Tibial nerve (tissue), 4 donors: ENCODE measurements at regions not wholly inside any gene's neighbourhood (a gene's known extent, or its start where the extent isn't known, plus 50 kb on each side); places are given as distances from the start of the nearest gene placed in this dataset.

Experiments
- DNase-seq, 2 donors: peaks; one replicate each; pipeline ENCODE4 v3.0.0-alpha.2; 2019; ENCODE audit warnings: low spot score in 2 of 2
- H3K27ac ChIP-seq, 4 donors: fragments of 200-600 bp; sonication (generic) in 3 of 4; one replicate each; pipeline ENCODE4 v1.5.1; 2017 to 2019; ENCODE audit warnings: mild to moderate bottlenecking in 1 of 4
- H3K27me3 ChIP-seq, 2 donors: fragments of 200-600 bp; sonication (generic) in 1 of 2; one replicate each; pipeline versions ENCODE4 v1.5.1 to v1.6.0; 2017 to 2019
- H3K36me3 ChIP-seq, 3 donors: fragments of 200-600 bp; sonication (generic); one replicate each; pipeline ENCODE4 v1.5.1; 2018 to 2019
- H3K4me1 ChIP-seq, 4 donors: fragments of 200-600 bp; sonication (generic) in 3 of 4; one replicate each; pipeline ENCODE4 v1.5.1; 2017 to 2019
- H3K4me3 ChIP-seq, 4 donors: fragments of 200-600 bp; sonication (generic) in 3 of 4; one replicate each; pipeline ENCODE4 v1.5.1; 2017 to 2019; ENCODE audit warnings: mild to moderate bottlenecking in 1 of 4, moderate library complexity in 1 of 4
- H3K9me3 ChIP-seq, 4 donors: fragments of 200-600 bp; sonication (generic) in 3 of 4; one replicate each; pipeline ENCODE4 v1.5.1; 2017 to 2019
- EP300 ChIP-seq, 2 donors: sonication (generic); formaldehyde crosslinking; IDR thresholded peaks; one replicate each; pipeline ENCODE4 v1.6.1; 2017; ENCODE audit warnings: antibody characterized with exemption in 2 of 2, mild to moderate bottlenecking in 1 of 2
- POLR2A ChIP-seq, 2 donors: fragments of 450-650 bp; IDR thresholded peaks; one replicate each; pipeline ENCODE4 v1.6.1; 2017; ENCODE audit warnings: antibody characterized with exemption in 2 of 2, mild to moderate bottlenecking in 2 of 2, moderate library complexity in 2 of 2
- WGBS, 2 donors: methylation state at CpG; one replicate each; pipeline ENCODE4 v1.1.5; 2018; 5-methylcytosine and 5-hydroxymethylcytosine counted together
- TF ChIP-seq, protein P1 (sequence below), 5 experiments: fragments of 200-600 bp in 3 of 5; fragments of 450-650 bp in 2 of 5; sonication (generic) in 3 of 5; IDR thresholded peaks; one replicate each; pipeline ENCODE4 v1.5.1; 2016 to 2019; ENCODE audit warnings: antibody characterized with exemption in 5 of 5, mild to moderate bottlenecking in 3 of 5, moderate library complexity in 2 of 5

DNA sequence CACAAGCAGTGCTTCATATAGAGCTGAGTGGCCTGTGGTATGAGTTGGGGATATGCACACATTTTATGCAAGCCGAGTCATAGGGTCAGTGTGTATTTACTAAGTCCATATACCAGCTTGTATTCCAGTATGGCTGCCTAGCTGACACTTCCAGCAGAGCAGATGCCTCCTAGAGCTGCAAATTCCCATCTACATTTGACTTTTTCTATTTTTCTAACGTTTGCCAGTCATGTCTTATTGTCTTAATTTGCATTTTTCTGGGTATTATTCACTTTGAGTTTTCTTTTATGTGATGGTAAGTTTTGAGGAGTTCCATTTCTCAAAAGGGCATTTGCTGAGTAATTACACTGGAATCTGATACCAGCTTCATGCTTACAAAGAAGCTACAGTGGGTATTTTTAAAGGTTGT is 334.5 kb upstream of the CDH2 start:
- TF ChIP-seq, protein P1, sequence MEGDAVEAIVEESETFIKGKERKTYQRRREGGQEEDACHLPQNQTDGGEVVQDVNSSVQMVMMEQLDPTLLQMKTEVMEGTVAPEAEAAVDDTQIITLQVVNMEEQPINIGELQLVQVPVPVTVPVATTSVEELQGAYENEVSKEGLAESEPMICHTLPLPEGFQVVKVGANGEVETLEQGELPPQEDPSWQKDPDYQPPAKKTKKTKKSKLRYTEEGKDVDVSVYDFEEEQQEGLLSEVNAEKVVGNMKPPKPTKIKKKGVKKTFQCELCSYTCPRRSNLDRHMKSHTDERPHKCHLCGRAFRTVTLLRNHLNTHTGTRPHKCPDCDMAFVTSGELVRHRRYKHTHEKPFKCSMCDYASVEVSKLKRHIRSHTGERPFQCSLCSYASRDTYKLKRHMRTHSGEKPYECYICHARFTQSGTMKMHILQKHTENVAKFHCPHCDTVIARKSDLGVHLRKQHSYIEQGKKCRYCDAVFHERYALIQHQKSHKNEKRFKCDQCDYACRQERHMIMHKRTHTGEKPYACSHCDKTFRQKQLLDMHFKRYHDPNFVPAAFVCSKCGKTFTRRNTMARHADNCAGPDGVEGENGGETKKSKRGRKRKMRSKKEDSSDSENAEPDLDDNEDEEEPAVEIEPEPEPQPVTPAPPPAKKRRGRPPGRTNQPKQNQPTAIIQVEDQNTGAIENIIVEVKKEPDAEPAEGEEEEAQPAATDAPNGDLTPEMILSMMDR (IDR thresholded peaks at IDR 0.05), result no peak
- DNase-seq, result no peak
- H3K4me1 ChIP-seq, result no peaks in the 10 kb centered on the region
- H3K36me3 ChIP-seq, result no peaks in the 10 kb centered on the region
- WGBS, 2 donors, result 46 to 67% methylated on average over 2 of the region's 2 CpGs
- no peak overlapping the region for H3K4me3 ChIP-seq
- no peaks in the 10 kb centered on the region for H3K27me3 ChIP-seq
- H3K27ac ChIP-seq, result no peak overlapping the region
- no peaks in the 10 kb centered on the region for H3K9me3 ChIP-seq

DNA sequence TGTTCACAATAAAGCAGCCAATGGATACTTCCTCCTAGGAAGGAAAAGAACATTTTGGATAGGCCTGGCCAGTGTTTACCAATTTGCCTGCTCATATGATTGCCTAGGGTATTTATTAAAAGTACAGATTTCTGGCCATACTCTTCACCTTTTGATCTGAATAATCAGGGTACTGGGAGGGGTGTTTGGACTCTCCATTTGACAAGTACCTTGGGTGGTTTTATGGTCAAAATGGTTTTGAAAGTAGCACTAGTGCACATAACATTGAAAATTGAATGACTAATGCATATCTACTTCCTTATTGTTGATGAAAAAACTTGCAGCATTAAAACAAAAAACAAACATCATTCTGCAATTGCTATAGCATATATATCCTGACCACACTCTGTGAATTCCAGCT is 333.3 kb upstream of the CDH2 start:
- H3K4me1 ChIP-seq, result no peaks in the 10 kb centered on the region
- H3K4me3 ChIP-seq, result no peak overlapping the region
- DNase-seq, result no peak
- H3K27me3 ChIP-seq, result no peaks in the 10 kb centered on the region
- no peak overlapping the region for H3K27ac ChIP-seq
- H3K9me3 ChIP-seq, result no peaks in the 10 kb centered on the region
- no peaks in the 10 kb centered on the region for H3K36me3 ChIP-seq
- TF ChIP-seq, protein P1 (IDR thresholded peaks at IDR 0.05), result no peak
- TF ChIP-seq EP300 (IDR thresholded peaks at IDR 0.05) (no peak), POLR2A (IDR thresholded peaks at IDR 0.05) (no peak)

DNA sequence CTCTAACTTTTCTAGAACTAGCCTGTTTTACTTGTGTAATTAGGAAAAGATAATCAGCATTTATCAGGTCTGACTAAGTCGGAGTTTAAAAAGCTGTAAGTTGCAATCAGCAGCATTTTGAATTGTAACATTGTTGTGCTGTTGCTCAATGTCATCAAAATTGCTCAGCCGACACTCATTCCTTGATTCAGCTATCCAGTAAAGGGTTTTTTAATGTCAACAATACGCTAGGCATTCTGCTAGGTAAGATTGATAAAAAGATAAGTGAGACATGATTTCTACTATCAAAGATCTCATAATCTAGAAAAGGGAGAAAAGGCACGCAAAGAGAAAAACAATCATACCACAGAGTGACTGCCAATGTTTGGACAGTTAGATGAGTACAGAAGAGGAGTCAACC is 327.1 kb upstream of the CDH2 start:
- Histone ChIP-seq H3K27ac (no peak overlapping the region), H3K27me3 (no peaks in the 10 kb centered on the region), H3K4me3 (no peak overlapping the region), H3K9me3 (no peaks in the 10 kb centered on the region), H3K4me1 (no peaks in the 10 kb centered on the region), H3K36me3 (no peaks in the 10 kb centered on the region)
- no peak for TF ChIP-seq EP300 (IDR thresholded peaks at IDR 0.05)
- no peak for TF ChIP-seq POLR2A (IDR thresholded peaks at IDR 0.05)
- TF ChIP-seq, protein P1 (IDR thresholded peaks at IDR 0.05), result no peak
- WGBS, 2 donors, result 79 to 83% methylated on average over 4 of the region's 4 CpGs
- DNase-seq, result no peak

- no peak for DNase-seq
- no peaks in the 10 kb centered on the region for H3K36me3 ChIP-seq
- no peak overlapping the region for H3K27ac ChIP-seq
- no peaks in the 10 kb centered on the region for H3K4me1 ChIP-seq
- H3K9me3 ChIP-seq, result peaks cover 0 to 3% (median 0%) of the 10 kb centered on the region in 4 donors
- no peak for TF ChIP-seq POLR2A (IDR thresholded peaks at IDR 0.05)
- no peak overlapping the region for H3K4me3 ChIP-seq
- H3K27me3 ChIP-seq, result no peaks in the 10 kb centered on the region
- WGBS, 2 donors, result 46% methylated on average over 1 of the region's 1 CpG
These were observed 317.2 kb upstream of the CDH2 start for GRCh38 chr18:28494151-28494550.

DNA sequence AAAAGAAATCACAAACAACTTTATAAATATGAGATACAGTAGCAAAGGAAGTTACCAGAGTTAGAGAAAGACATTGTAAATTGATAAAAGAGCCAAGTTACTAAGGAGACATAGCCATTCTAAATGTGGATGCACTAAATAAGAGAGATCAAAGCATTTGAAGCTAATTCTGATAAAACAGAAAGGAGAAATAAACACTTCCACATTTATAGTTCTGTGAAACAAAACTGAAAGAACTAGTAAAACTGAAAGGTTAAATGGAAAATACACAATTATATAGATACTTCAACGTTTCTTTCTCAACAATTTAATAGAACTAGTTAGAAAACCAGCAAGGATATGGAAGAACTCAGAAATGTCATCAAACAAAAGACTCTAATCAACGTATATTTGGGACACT is 309.0 kb upstream of the CDH2 start:
- WGBS, 2 donors, result 28 to 29% methylated on average over 2 of the region's 2 CpGs
- no peak for DNase-seq
- TF ChIP-seq, protein P1 (IDR thresholded peaks at IDR 0.05), result no peak
- TF ChIP-seq POLR2A (IDR thresholded peaks at IDR 0.05) (no peak), EP300 (IDR thresholded peaks at IDR 0.05) (no peak)

DNA sequence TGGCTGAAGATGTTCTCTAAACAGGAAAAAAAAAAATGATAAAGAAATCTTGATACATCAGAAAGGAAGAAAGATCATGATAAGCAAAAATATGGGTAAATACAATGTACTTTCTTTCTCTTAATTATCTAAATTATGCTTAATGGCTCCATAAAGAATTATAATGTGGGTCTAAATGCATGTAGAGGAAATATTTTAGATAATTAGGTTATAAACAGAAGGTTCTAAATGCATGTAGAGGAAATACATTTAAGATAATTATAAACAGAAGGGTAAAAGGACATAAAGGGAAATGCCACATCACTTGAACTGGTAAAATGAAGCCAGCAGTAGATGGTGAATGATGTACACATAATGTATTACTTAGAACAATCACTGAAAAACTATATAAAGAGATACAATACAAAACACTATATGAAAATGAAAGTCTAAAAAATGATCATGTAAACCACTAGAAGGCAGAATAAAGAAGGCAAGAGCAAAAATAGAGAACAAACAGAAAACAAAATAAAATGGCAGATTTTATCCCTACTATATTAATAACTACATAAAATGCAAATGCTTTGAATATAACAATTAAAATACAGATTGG is 308.4 kb upstream of the CDH2 start:
- DNase-seq, result no peak
- H3K36me3 ChIP-seq, result no peaks in the 10 kb centered on the region
- H3K4me3 ChIP-seq, result no peak overlapping the region
- H3K27me3 ChIP-seq, result no peaks in the 10 kb centered on the region
- no peak overlapping the region for H3K27ac ChIP-seq
- no peak for TF ChIP-seq EP300 (IDR thresholded peaks at IDR 0.05)
- TF ChIP-seq POLR2A (IDR thresholded peaks at IDR 0.05), result no peak
- H3K9me3 ChIP-seq, result no peaks in the 10 kb centered on the region
- no peaks in the 10 kb centered on the region for H3K4me1 ChIP-seq

More for the DNA sequence above, 309.0 kb upstream of the CDH2 start:
- H3K36me3 ChIP-seq, result no peaks in the 10 kb centered on the region
- H3K27ac ChIP-seq, result no peak overlapping the region
- no peaks in the 10 kb centered on the region for H3K9me3 ChIP-seq
- H3K4me3 ChIP-seq, result no peak overlapping the region
- H3K4me1 ChIP-seq, result no peaks in the 10 kb centered on the region
- H3K27me3 ChIP-seq, result no peaks in the 10 kb centered on the region
